GM19328 (cell line): ENCODE measurements at regions not wholly inside any gene's neighbourhood (a gene's known extent, or its start where the extent isn't known, plus 50 kb on each side); places are given as distances from the start of the nearest gene placed in this dataset.

Experiments
- ATAC-seq: cut with Tn5 transposase; IDR thresholded peaks from one replicate; pipeline ENCODE4 v1.9.1; 2021; ENCODE audit warnings: mild to moderate bottlenecking, moderate library complexity; ENCODE audit not compliant: unreplicated experiment

DNA sequence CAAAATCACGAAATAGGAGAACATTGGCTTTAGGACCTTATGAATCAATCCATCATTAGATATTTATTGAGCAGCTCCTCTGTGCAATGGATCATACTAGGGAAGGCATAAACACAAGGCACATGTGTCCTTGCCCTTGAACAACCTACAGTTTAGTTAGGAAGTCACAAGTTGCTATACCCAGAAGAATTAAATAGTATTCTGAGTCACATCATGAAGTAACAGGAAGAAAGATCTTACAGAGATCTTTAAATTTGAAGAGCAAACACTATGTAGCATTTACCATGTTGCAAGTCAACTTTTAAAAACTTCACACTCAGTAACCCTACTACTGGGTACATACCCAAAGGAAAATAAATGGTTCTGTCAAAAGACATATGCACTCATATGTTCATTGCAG lies 355.2 kb upstream of the SLC14A2 start:
- ATAC-seq: no peak

GRCh38 chr18:45266023-45266422 lies 349.3 kb upstream of the SLC14A2 start:
- no peak for ATAC-seq

- ATAC-seq: no peak
These were observed 347.7 kb upstream of the SLC14A2 start for GRCh38 chr18:45267622-45268021.

GRCh38 chr18:45268583-45268982 lies 346.7 kb upstream of the SLC14A2 start:
- no peak for ATAC-seq

GRCh38 chr18:45270289-45270771 lies 344.9 kb upstream of the SLC14A2 start:
- no peak for ATAC-seq

DNA sequence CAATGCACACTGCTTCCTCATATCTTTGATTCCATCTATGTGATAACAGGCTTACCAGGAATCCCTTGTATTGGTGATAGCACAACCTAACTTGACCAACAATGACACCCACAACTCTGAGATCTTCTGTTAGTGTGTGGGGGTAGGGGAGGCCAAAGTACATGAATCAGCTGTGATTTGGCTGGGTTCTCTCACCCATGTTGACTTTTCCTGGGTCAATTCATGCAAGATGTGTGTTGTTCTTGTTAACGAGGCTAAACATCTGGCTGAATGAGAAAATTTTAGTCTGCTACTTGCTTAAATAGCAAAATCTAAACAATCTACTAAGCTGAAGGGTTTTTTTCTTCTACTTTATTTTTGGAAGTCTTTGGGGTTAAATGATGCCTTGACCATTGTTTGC lies 341.2 kb upstream of the SLC14A2 start:
- no peak for ATAC-seq

DNA sequence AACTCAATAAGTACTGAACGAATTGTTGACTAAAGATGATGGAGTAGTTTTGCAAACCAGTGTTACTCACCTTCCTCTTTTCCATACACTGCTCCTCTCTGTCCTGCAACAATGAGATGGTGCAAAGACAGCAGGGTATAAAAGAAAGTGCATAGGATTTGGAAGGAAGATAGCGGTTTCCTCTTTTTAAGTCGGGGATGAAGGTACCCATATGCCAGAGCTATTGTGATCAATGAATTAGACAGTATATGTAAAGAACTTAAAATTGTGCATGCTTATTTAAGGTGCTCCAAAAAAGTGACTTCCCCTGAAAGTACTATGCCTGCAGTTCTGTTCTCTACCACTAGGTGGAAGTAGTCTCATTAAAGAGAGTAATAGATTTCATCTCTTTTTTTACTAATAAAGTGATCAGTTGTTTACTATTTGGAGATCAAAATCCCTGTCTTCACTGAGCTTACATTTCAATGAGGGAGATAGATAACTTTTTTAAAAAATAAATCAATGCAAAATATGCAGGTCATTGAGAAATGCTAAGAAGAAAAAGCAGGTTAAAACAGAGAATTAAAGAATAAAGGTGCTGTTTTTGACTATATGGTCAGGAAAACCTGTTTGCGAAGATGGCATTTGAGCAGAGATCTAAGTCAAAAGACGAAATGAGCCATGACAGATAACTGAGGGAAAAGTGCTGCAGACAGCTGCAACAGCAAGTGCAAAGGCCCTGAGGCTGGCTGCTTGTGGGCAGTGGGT lies 339.7 kb upstream of the SLC14A2 start:
- no peak for ATAC-seq

GRCh38 chr18:45276878-45277277 lies 338.4 kb upstream of the SLC14A2 start:
- ATAC-seq: no peak

DNA sequence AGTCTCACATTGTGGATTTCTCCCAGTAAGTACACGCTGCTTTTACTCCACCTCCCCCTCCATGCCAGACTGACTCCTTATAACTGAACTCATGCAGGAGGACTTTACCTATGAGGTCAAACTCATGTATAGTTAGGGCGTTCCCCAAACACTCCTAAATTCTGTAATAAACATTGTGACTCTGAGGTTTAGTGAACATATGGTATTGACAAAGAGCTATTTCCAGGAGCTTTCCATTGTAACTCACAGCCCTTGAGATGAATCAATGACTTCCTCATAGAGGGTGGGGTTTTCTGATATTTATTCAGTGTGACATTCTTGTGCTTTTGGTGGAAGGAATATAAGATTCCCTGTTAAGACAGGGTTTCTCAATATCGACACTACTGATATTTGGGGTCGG lies 337.4 kb upstream of the SLC14A2 start:
- no peak for ATAC-seq

GRCh38 chr18:45280481-45281276 lies 334.6 kb upstream of the SLC14A2 start:
- ATAC-seq: no peak

DNA sequence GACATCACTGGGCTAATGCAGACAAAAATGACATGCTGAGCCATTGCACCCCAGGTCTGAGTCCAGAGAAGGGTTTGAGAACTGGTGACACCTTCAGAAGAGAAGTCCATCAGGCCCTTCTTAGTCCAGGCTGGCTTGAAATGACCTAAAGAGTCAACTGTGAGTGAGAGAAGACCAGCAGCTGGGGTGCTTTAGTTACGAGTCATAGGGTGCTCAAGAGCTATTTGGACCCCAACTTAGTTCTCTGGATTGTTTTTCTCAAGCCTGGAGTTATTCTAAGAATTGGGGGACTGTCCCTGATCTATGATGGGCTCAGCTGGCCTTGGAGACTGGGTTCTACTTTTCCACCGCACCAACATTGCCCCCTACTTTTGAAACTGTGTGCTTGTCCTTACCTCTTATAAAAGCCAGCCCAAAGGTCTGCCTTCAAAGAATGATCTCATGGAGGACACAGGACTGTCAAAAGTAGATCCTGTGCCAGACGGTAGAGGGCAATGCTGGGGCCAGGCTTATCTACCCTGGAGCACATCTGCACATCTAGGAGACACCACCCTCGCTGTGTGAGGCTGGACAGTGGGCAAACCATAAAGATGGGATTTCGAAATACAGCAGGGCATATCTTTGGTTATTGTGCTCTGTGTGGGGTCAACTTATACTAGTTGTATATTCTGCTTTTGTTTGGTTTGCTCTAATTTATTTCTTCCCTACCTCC lies 333.0 kb upstream of the SLC14A2 start:
- ATAC-seq: no peak

DNA sequence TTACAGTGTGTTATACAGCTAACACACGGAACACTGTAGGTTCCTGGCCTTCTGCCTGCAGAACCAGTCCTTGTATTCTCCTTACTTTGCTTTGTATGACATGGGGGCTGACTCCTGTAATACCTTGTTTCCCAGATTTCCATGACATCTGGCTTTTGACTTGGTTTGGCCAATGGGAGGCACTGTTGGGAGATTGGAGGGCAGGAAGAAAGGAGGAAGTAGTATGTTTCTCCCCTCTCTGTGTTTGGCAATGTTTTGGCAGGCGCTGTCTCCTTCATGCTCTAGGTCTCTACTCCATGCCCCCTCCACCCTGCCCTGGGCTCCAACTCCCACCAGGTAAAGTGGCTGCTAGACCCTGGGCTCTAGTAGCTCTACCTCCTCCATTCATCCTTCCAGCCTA lies 331.1 kb upstream of the SLC14A2 start:
- no peak for ATAC-seq

GRCh38 chr18:45284851-45285250 lies 330.4 kb upstream of the SLC14A2 start:
- ATAC-seq: no peak

- no peak for ATAC-seq
These were observed 330.0 kb upstream of the SLC14A2 start for GRCh38 chr18:45285251-45285650.

DNA sequence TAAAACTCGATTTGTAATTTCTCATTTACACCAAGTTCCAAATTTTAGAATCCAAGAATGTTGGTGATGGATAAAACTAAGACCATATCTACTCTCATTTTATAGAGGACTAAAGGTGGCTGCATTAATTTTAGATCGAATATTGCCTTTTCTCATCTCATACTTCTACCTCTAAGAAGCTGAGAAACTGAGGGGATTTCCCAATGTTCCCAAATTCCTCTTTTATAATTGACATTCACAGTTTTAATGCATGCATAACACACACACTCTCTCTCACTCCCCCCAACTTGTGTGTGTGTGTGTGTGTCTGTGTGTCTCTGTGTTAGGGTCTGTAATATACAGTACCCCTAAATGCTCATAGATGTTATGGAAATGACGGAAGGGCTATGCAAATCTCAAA lies 328.8 kb upstream of the SLC14A2 start:
- ATAC-seq: no peak

- ATAC-seq: no peak
These were observed 327.7 kb upstream of the SLC14A2 start for GRCh38 chr18:45287531-45287930.

DNA sequence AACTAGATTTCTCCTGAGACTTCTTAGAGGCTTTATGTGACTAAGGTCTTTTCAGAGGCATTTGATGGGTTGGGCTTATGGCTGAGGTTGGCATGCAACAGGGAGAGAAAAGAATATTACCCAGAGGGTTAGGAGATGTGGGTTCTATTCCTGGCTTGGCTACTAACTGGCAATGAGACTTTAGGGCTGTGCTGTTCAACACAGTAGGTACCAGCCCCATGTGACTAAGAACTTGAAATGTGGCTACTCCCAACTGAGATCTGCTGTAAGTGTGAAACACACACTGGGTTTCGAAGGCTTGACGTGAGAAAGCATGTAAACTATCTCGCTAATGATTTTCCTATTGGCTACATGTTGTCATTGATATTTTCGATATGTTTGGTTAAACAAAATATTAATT lies 324.9 kb upstream of the SLC14A2 start:
- no peak for ATAC-seq

- ATAC-seq: no peak
These were observed 323.4 kb upstream of the SLC14A2 start for GRCh38 chr18:45291621-45292615.

GRCh38 chr18:45295388-45295787 lies 319.9 kb upstream of the SLC14A2 start:
- no peak for ATAC-seq

- no peak for ATAC-seq
These were observed 316.3 kb upstream of the SLC14A2 start for GRCh38 chr18:45298986-45299385.
